HG03442 (cell line): ENCODE measurements at regions not wholly inside any gene's neighbourhood (a gene's known extent, or its start where the extent isn't known, plus 50 kb on each side); places are given as distances from the start of the nearest gene placed in this dataset.
A peak's percentile ranks its signal among the peaks of the same experiment; 100 is the strongest.
"Not testable (repeated sequence)": the region's sequence is repeated elsewhere in the genome, so short reads cannot be mapped to it uniquely, and the experiment has no call there.

Experiments used
- ATAC-seq: cut with Tn5 transposase; IDR thresholded peaks from one replicate; pipeline ENCODE4 v1.9.1; 2021; ENCODE audit warnings: mild to moderate bottlenecking, moderate library complexity; ENCODE audit not compliant: unreplicated experiment

DNA sequence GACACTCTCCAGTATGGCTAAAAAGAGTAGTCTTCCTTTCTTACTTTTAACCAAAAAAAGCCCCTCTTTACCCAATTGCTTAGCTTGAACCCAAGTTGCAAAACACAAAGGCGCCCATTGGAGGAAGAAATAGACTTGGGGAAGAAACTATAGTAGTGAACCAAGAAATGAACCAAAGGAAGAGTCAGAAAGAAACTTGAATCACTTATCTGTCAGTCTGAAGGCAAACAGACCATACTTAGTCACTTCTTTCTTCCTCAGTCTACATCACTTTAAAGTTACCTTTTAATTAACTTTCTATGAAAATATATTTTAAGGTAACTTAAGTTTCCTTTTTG is 161.4 kb upstream of the GIMD1 start:
- no peak for ATAC-seq

DNA sequence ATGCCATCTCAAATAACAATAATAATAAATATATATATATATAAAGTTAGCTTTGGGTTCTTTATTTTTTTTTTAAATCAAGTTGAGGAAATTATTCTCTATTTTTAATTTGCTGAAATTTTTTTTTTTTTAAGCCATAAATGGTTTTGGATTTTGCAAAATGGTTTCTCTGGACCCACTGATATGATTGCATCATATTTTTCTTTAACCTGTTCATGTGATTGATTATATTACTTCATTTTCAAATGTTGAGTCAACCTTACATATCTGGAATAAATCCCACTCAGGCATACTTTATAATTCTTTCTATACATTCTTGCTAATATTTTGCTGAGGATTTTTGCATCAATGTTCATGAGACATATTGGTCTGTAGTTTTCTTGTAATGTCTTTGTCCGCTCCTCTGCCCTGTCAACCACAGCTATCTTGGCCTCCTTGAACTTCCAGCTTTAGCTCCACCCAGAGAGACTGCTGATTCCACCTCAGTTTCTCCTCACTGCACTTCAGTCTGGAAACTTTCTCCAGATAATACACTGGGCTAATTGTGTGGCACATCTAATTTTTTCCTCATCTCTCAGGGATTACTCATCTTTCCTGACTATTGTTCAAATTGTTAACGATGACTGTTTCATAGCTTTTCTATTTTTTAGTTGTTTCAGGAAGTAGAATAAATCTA is 160.9 kb upstream of the GIMD1 start:
- ATAC-seq = no peak

DNA sequence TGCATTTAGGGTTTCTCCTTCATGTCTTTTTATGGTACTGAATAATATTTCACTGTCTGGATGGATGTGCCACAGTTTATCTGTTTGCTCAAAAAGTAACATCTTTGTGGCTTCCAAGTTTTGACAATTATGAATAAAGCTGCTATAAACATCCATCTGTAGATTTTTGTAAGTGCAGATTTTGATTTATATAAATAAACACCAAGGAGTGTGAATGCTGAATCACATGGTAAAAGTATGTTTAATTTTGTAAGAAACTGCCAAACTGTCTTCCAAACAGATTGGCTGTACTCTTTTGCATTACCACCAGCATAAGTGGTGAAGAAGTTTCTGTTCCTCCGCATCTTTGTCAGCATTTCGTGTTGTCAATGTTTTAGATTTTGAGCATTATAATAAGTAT is 158.7 kb upstream of the GIMD1 start:
- no peak for ATAC-seq

DNA sequence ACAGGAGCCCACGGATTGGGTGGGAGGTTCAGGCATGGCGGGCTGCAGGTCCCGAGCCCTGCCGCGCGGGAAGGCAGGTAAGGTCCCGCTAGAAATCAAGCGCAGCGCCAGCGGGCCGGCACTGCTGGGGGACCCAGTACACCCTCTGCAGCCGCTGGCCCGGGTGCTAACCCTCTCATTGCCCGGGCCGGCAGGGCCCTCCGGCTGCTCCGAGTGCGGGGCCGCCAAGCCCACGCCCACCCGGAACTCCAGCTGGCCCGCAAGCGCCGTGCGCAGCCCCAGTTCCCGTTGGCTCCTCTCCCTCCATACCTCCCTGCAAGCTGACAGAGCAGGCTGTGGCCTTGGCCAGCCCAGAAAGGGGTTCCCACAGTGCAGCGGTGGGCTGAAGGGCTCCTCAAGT is 156.8 kb upstream of the GIMD1 start:
- not testable (repeated sequence) for ATAC-seq

DNA sequence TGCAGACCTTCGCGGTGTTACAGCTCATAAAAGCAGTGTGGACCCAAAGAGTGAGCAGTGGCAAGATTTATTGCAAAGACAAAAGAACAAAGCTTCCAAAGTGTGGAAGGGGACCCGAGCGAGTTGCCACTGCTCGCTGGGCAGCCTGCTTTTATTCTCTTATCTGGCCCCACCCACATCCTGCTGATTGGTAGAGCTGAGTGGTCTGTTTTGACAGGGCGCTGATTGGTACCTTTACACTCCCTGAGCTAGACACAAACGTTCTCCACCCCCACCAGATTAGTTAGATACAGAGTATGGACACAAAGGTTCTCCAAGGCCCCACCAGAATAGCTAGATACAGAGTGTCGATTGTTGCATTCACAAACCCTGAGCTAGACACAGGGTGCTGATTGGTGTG is 156.2 kb upstream of the GIMD1 start:
- ATAC-seq = not testable (repeated sequence)

DNA sequence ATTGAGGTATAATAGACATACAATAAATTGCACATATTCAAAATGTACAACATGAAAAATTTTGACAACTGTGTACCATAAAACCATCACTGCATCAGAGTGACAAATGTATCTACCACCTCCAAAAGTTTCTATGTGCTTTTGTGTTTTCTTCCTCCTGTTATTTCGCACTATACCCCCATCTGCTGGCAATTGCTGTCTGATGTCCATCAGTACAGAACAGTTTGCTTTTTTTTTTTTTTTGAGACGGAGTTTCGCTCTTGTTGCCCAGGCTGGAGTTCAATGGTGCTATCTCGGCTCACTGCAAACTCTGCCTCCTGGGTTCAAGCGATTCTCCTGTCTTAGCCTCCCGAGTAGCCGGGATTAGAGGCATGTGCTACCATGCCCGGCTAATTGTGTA is 154.3 kb upstream of the GIMD1 start:
- no peak for ATAC-seq

DNA sequence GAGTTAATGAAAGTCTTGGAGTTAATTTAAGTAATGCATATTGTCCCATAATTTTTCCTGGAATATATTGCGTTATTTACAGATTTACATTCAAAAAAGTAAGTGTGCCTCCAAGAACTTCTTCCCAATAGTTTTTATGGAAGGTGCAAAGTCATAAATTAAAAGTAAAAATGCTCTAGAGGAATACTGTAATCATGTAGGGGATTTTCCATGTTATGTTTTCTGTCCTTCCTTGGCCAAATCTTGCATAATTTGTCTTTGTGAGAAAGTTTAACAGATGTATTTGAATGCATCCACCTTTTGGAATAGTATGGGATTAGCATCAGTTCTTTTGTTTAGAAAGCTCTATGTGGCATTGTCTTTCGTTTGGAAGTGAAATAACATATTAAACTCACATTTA is 144.1 kb upstream of the GIMD1 start:
- ATAC-seq = no peak

DNA sequence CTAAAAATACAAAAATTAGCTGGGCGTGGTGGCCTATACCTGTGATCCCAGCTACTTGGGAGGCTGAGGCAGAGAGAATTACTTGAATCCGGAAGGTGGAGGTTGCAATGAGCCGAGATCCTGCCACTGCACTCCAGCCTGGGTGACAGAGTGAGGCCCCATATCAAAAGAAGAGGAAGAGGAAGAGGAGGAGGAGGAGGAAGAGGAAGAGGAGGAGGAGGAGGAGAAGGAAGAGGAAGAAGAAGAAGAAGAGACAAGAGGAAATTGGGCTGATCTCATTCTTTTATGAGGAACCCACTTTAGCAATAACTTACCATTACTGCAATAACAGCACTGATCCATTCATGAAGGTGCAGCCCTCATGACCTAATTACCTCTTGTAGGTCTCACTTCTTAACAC is 138.9 kb upstream of the GIMD1 start:
- ATAC-seq = no peak

DNA sequence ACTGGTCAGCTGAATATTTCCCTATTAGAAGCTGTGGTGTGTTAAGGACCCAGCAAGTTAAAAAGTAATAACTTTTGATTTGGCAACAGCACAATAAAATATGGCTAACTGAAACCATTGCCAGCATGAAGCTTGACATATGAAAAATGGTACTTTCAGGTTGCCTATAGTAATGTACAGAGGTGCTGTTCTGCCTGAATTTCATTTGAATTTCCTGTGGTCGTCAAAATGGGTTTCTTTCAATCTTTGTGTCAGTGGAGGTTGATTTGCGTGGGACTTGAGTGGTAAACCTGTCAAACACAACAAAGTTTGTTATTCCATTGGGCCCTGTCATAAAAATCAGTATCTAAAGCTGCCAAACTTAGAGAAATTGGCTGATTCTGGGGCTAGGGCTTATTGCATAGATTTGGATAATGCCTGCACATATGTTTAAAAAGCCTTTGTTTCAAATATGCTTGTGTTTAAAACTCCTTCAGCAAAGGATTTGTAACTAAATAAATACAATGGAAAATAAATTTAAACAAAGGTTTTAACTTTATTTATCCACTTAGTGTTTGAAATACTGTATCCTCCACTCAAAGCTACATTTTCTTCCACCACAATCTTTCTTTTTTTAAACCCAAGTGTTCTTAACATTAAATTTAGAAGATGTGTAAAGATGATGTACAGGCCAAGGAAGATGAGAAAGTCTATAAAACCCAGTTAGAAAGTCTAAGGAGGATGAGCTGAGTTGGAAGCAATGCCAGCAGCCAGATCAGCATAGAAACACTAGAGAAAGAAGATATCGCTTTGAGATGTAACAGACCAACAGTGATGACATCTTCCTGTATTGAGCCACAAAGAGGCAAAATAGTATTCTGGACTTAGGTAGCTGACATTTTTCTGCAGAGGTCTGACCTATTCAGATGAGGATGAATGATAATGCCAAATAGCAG is 134.8 kb upstream of the GIMD1 start:
- ATAC-seq = no peak

DNA sequence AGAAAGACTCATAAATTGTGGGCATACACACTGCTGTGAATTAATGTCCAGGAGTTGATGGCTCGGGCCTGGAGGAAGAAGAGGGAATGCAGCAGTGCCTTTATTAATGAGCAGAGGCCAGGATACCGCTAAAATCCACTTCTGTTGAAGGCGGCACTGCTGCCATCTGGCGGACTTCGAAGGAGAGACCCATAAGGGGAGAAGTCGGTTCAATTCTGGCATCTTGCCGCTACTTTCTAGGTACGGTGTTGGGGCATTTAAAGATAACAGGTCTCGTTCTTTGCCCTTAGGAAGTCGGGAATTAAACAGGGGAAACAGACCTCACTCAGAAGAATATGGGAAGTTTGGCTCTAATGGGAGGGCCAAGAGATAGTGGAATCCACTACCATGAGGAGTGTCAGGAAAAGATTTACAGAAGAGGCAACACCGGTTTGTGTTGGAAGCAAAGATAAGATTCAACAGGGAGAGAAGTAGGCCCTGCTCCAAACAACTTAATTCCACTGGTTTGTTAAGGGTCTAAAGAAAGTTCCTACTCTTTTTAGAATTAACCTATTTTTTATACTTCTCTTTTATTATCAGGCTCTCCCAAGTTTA is 133.6 kb upstream of the GIMD1 start:
- peak; percentile 89 for ATAC-seq

DNA sequence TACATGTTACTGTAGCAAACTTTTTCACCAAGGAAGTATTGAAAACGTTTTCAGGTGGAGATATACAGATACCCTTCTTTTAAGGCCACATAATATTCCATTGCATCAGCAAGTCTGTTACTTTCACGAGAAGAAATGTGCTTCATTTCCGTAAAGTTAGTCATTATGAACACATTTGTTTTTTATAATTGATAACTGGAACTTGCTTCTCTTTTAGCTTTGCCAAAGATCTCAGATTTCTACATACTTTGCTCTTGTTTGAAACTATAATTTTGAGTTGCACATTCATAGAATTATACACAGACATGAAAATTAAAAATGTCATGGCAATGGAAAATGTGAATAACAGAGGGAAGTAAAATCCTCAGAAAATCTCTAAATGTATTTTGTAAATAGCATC is 128.7 kb upstream of the GIMD1 start:
- no peak for ATAC-seq

DNA sequence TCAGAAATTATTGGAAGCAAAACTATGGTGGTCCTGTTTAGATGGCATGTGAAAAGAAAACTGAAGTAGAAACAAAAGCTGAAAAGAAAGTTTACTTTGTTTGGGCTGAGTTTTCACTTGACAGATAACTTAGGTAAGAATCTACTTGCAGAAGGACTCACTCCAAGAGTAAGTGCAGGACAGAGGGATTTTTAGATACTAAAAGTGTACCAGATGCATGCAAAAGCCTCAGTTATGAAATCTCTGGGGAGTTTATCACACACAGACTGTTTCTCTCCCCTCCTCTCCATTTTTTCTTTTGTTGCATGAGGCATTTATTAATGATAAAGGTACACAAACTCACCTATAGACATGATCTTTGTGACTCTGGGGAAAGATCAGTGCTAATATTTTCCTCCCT is 127.5 kb upstream of the GIMD1 start:
- no peak for ATAC-seq

DNA sequence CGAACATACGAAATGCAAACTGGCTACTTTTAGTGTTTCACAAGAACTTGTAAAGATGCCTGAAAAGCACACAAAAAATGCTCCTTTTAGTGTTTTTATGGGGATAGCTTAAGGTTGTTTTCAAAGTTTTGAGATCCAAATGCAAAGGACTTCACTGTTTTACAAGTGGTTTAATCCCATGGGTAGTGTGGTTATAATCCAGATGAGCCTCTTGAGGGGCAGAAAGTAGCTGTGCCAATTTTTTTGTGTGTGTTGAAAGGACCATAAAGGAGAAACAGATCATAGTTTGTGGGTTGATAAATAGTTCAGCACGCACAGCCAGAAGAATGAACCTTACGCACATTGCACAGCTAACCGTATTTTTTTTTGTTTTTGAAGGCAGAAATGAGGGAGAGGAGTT is 126.9 kb upstream of the GIMD1 start:
- ATAC-seq = no peak

DNA sequence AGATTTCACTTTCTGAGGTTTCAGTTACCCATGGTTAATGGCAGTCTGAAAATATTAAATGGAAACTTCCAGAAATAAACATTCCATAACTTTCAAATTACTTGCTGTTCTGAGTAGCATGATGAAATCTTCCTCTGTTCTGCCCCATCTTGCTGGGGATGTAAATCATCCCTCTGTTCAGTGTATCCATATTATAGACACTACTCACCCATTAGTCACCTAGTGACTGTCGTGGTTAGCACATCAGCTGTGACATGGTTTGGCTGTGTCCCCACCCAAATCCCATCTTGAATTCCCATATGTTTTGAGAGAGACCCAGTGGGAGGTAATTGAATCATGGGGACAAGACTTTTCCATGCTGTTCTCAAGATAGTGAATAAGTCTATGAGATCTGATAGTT is 125.5 kb upstream of the GIMD1 start:
- ATAC-seq = no peak

DNA sequence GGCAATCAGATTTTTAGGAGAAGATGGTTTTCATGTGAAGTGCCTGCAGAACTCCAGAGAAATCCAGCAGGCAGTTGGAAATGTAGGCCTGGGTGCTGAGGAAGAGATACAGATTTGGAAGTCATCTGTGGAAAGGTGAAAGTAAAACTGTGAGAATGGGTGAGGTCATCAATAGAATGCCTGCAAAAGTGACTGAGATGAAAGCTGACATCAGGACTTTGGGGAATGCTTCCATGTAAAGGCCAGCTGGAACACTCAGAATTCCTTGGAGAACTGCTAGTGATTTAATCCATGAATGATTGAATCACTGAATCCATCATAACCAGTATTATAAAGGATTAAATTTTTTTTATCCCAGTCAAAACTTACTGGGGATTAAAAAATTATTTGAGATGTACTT is 124.5 kb upstream of the GIMD1 start:
- no peak for ATAC-seq

DNA sequence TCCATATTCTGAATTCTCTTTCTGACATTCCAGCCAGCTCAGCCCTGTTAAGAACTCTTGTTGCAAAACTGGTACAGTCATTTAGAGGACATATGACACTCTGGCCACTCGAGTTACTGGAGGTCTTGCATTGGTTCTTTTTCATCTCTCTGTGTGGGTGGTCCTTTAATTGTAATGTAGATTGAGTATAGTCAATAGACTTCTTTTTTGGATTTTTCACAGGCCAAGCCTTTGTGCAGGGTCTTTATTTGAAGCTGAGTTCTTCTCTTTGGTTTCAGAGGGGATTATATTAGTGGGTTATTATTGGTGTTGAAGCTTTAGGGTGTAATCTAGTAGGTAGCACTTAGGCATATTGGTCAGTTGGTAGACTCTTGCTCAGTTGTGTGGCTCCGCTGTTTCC is 118.0 kb upstream of the GIMD1 start:
- ATAC-seq = no peak

DNA sequence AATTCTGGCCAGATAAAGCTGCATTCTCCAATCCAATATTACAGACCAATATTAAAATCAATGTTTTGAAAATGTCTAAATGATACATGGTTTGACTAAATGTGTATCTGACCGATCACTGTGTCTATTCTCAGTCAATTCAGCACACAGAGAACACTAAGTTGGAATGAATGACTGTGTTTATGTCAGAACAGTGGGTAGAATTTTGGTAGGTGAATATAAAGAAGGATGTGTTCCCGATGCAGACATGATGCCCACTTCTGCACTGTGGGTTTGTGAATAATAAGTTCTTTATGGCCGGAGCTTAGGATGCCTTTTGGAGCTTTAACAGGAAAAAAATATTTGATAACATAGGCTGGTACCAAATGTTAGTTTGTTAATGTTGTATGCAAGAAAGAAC is 113.2 kb upstream of the GIMD1 start:
- ATAC-seq = no peak

DNA sequence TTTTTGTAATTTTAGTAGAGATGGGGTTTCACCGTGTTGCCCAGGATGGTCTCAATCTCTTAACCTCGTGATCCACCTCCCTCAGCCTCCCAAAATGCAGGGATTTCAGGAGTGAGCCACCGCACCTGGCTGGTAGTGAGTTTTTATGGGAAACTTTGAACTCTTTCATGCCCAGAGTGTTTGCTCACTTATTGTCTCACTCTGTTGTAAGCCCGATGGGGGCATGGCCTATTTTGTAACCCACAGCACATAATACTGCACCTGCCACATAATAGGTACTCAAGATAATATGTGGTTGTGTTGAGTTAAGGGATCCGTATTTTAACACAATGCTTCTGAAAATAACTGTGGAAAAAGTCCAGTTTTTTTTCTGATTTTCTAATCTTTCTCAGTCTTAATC is 109.6 kb upstream of the GIMD1 start:
- ATAC-seq = no peak

DNA sequence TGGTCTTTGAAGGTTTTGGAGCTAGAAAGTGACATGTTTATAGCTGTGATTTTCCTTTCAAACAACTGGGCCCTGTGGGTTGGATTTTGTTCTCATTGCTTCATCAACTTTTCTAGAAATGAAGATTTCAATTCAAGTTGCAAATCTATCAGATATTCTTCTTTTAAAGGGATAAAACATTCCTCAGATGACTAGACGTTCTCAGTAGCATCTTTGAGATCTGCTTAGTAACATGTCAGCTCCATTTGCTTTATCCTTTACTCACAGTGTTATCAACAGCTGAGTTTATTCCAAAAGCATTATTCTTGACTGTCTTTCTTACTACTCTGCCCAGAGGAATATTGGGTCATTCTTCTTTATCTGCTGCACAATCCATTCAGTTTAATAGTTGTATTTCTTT is 108.2 kb upstream of the GIMD1 start:
- ATAC-seq = no peak

DNA sequence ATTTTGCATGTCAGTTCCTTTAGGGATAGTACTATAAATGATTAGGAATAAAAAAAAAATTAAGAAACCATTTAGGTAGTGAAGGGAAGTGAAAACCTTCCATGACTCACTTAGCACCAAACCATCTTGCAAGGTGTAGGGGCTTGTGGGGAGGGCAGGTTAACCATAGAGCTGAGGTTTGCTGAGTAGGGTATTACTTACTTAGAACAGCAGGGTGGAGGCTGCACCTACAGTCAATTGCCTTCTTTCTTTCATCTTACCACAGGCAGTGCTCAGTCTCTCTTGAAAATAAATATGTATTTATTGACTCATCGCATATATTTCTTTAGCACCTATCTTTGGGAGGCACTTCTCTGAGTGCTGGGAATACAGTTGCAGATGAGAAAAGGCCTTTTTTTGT is 104.9 kb upstream of the GIMD1 start:
- no peak for ATAC-seq

DNA sequence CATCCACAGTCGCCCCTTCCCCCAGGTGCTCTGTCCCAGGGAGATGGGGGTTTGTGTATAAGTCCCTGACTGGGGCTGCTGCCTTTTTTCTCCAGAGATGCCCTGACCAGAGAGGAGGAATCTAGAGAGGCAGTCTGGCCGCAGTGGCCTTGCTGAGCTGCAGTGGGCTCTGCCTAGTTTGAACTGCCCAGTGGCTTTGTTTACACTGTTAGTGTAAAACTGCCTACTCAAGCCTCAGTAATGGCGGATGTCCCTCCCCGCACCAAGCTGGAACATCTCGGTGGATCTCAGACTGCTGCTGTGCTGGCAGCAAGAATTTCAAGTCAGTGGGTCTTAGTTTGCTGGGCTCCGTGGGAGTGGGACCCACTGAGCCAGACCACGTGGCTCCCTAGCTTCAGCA is 102.6 kb upstream of the GIMD1 start:
- ATAC-seq = no peak

DNA sequence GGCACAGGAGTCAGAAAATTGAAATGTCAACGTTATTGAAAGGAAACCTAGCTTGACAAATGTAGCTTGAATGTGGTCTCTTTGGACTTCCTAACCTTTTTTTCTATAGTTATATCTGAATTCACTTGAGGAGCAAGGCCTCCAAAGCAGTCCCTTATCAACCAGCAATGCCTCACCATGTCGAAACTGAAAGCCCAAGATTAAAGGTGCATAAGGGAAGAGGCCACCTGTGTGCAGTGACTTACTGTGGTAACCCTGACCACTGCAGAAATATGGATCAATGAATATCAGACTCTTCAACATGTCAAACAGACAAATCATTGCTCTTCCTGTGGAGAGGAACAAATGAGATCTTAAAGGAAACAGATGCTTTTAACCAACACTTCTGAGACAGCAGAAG is 95.0 kb upstream of the GIMD1 start:
- ATAC-seq = no peak
